GM23338 (cell line): ENCODE measurements at regions not wholly inside any gene's neighbourhood (a gene's known extent, or its start where the extent isn't known, plus 50 kb on each side); places are given as distances from the start of the nearest gene placed in this dataset.

Experiments used
- ATAC-seq: fragments of 200-7000 bp; cut with Tn5 transposase; 3 replicates; pipeline ENCODE4 v1.9.1; 2020
- DNase-seq: peaks from one replicate; pipeline ENCODE4 v3.0.0-alpha.2; 2015; ENCODE audit warnings: low spot score
- H2AFZ ChIP-seq: fragments of 200-600 bp; sonication (generic); 2 replicates; pipeline ENCODE4 v1.8.0; 2016; ENCODE audit warnings: antibody characterized with exemption, mild to moderate bottlenecking, moderate library complexity
- H3F3A ChIP-seq: fragments of 200-600 bp; sonication (generic); replicated peaks from 2 replicates; pipeline ENCODE4 v1.8.0; 2017; ENCODE audit warnings: antibody characterized with exemption, mixed run types, low read depth
- H3K27ac ChIP-seq: fragments of 200-600 bp; sonication (generic); 2 replicates; pipeline ENCODE4 v1.6.1; 2016; ENCODE audit warnings: low read depth
- H3K27me3 ChIP-seq: fragments of 200-600 bp; sonication (generic); 2 replicates; pipeline ENCODE4 v1.8.0; 2016; ENCODE audit warnings: mild to moderate bottlenecking, mixed run types, moderate library complexity; ENCODE audit not compliant: insufficient read depth
- H3K36me3 ChIP-seq: fragments of 200-600 bp; sonication (generic); 2 replicates; pipeline ENCODE4 v1.8.0; 2016; ENCODE audit warnings: mild to moderate bottlenecking; ENCODE audit not compliant: insufficient read depth
- H3K4me1 ChIP-seq: fragments of 200-600 bp; sonication (generic); 2 replicates; pipeline ENCODE4 v1.8.0; 2016; ENCODE audit warnings: mild to moderate bottlenecking, moderate library complexity; ENCODE audit not compliant: insufficient read depth
- H3K4me2 ChIP-seq: fragments of 200-600 bp; sonication (generic); 2 replicates; pipeline ENCODE4 v1.7.1; 2017; ENCODE audit warnings: mixed run types
- H3K4me3 ChIP-seq: fragments of 200-600 bp; sonication (generic); 2 replicates; pipeline ENCODE4 v1.6.1; 2016; ENCODE audit warnings: mixed run types
- H3K79me2 ChIP-seq: fragments of 200-600 bp; sonication (generic); replicated peaks from 2 replicates; pipeline ENCODE4 v1.8.0; 2017; ENCODE audit warnings: mild to moderate bottlenecking; ENCODE audit not compliant: insufficient read depth
- H3K9me2 ChIP-seq: fragments of 200-600 bp; sonication (generic); 2 replicates; pipeline ENCODE4 v1.8.0; 2017; ENCODE audit not compliant: insufficient read depth
- H4K20me1 ChIP-seq: fragments of 200-600 bp; sonication (generic); replicated peaks from 2 replicates; pipeline ENCODE4 v1.8.0; 2017; ENCODE audit warnings: mild to moderate bottlenecking; ENCODE audit not compliant: insufficient read depth
- H3K27ac Mint-ChIP-seq: 2 replicates; pipeline ENCODE4 v1.8.0; 2020; ENCODE audit warnings: inconsistent platforms, mild to moderate bottlenecking, moderate library complexity, mixed read lengths
- H3K27me3 Mint-ChIP-seq: 3 replicates; pipeline ENCODE4 v1.8.0; 2022; ENCODE audit warnings: low read depth, mild to moderate bottlenecking, moderate library complexity, mixed read lengths, inconsistent platforms; ENCODE audit not compliant: insufficient read depth, poor library complexity
- H3K36me3 Mint-ChIP-seq: 3 replicates; pipeline ENCODE4 v1.8.0; 2021; ENCODE audit warnings: low read depth, mild to moderate bottlenecking, inconsistent platforms, moderate library complexity, mixed read lengths
- H3K4me1 Mint-ChIP-seq: 3 replicates; pipeline ENCODE4 v1.8.0; 2020; ENCODE audit warnings: mild to moderate bottlenecking, inconsistent platforms, mixed read lengths
- H3K4me3 Mint-ChIP-seq: 3 replicates; pipeline ENCODE4 v1.8.0; 2021; ENCODE audit warnings: moderate library complexity, mild to moderate bottlenecking, inconsistent platforms, mixed read lengths
- H3K9me3 Mint-ChIP-seq: 3 replicates; pipeline ENCODE4 v1.8.0; 2020; ENCODE audit warnings: moderate library complexity, mild to moderate bottlenecking, inconsistent platforms, mixed read lengths
- CTCF ChIP-seq, 2 experiments: fragments of 200-600 bp in 1 of 2; sonication (generic) in 1 of 2; conservative IDR thresholded peaks; 2 replicates each; pipeline versions ENCODE4 v1.5.1 to v1.6.1; 2016 to 2017; ENCODE audit warnings: antibody characterized with exemption in 2 of 2, low read depth in 2 of 2, mild to moderate bottlenecking in 2 of 2, moderate library complexity in 1 of 2
- ETS1 ChIP-seq: IDR thresholded peaks from 2 replicates; pipeline ENCODE4 v1.6.1; 2016; ENCODE audit warnings: antibody characterized with exemption
- POLR2AphosphoS5 ChIP-seq: IDR thresholded peaks from 2 replicates; pipeline ENCODE4 v1.6.1; 2016; ENCODE audit warnings: antibody characterized with exemption, low read depth
- REST ChIP-seq: IDR thresholded peaks from one replicate; pipeline ENCODE4 v1.6.1; 2018; ENCODE audit warnings: antibody characterized with exemption; ENCODE audit not compliant: unreplicated experiment
- STAT1 ChIP-seq: IDR thresholded peaks from one replicate; pipeline ENCODE4 v1.6.1; 2016; ENCODE audit warnings: antibody characterized with exemption; ENCODE audit not compliant: unreplicated experiment
- ZNF331 ChIP-seq: fragments of 250-450 bp; sonication (Bioruptor Pico); IDR thresholded peaks from 2 replicates; pipeline ENCODE4 v1.5.0; 2020; ENCODE audit warnings: low read depth, mild to moderate bottlenecking, moderate library complexity
- ZNF462 ChIP-seq: fragments of 250-450 bp; sonication (Bioruptor Pico); IDR thresholded peaks from 2 replicates; pipeline ENCODE4 v1.5.0; 2020; ENCODE audit warnings: mild to moderate bottlenecking, moderate library complexity

GRCh38 chr18:46278481-46279465 is 174.6 kb downstream of the HAUS1 start:
- Histone ChIP-seq H3K27me3 (no peaks in the 10 kb centered on the region), H2AFZ (no peak overlapping the region), H3K79me2 (no peaks in the 10 kb centered on the region), H3K4me2 (no peak overlapping the region), H3F3A (no peaks in the 10 kb centered on the region; the same call in 1 of the 2 replicates), H3K36me3 (no peaks in the 10 kb centered on the region), H3K4me3 (no peak overlapping the region), H3K9me2 (no peaks in the 10 kb centered on the region), H3K4me1 (peaks cover 8% of the 10 kb centered on the region; the same call in 1 of the 2 replicates), H3K27ac (no peak overlapping the region), H4K20me1 (peaks cover 6% of the 10 kb centered on the region; the same call in 1 of the 2 replicates)
- peaks cover 40% of the 10 kb centered on the region for H3K4me1 Mint-ChIP-seq
- TF ChIP-seq POLR2AphosphoS5 (no peak), STAT1 (no peak), REST (no peak), ETS1 (no peak), CTCF (conservative IDR thresholded peaks at IDR 0.05; ENCODE audit: low read depth in 2 of 2) (no peak), ZNF331 (no peak)
- no peak for DNase-seq
- H3K4me3 Mint-ChIP-seq: no peak overlapping the region
- H3K27ac Mint-ChIP-seq: no peak overlapping the region
- H3K27me3 Mint-ChIP-seq: peaks cover 7% of the 10 kb centered on the region
- H3K36me3 Mint-ChIP-seq: no peaks in the 10 kb centered on the region; the same call in 2 of the 3 replicates
- H3K9me3 Mint-ChIP-seq: no peaks in the 10 kb centered on the region; the same call in 2 of the 3 replicates
- ATAC-seq: no peak

GRCh38 chr18:46279673-46280072 is 175.5 kb downstream of the HAUS1 start:
- no peaks in the 10 kb centered on the region for H3K9me2 ChIP-seq
- H4K20me1 ChIP-seq: peaks cover 9% of the 10 kb centered on the region; the same call in 1 of the 2 replicates
- H3K36me3 ChIP-seq: no peaks in the 10 kb centered on the region
- H3K27me3 ChIP-seq: no peaks in the 10 kb centered on the region
- Mint-ChIP-seq H3K36me3 (no peaks in the 10 kb centered on the region; the same call in 2 of the 3 replicates), H3K27me3 (peaks cover 7% of the 10 kb centered on the region), H3K4me1 (peaks cover 36% of the 10 kb centered on the region), H3K27ac (0 out of 2 replicates have a peak overlapping the region, but pooled peaks have one; percentile 14), H3K4me3 (no peak overlapping the region), H3K9me3 (no peaks in the 10 kb centered on the region; the same call in 2 of the 3 replicates)
- no peaks in the 10 kb centered on the region for H3K79me2 ChIP-seq
- no peak overlapping the region for H3K27ac ChIP-seq
- no peak overlapping the region for H3K4me3 ChIP-seq
- peaks cover 5% of the 10 kb centered on the region; the same call in 1 of the 2 replicates for H3K4me1 ChIP-seq
- H2AFZ ChIP-seq: no peak overlapping the region
- ATAC-seq (no peak), DNase-seq (no peak)
- H3K4me2 ChIP-seq: no peak overlapping the region
- no peaks in the 10 kb centered on the region; the same call in 1 of the 2 replicates for H3F3A ChIP-seq
- no peak for TF ChIP-seq ZNF462 (CRISPR knock-in tag)
